ENCODE measurements at regions not wholly inside any gene's neighbourhood (a gene's known extent, or its start where the extent isn't known, plus 50 kb on each side); places are given as distances from the start of the nearest gene placed in this dataset.
"Not testable (repeated sequence)": the region's sequence is repeated elsewhere in the genome, so short reads cannot be mapped to it uniquely, and the experiment has no call there.

GRCh38 chr12:83739607-83740006, 1052.9 kb downstream of the TMTC2 start:
- no peak for DNase-seq (ENCODE audit: low read depth in 2 of 2)

DNA sequence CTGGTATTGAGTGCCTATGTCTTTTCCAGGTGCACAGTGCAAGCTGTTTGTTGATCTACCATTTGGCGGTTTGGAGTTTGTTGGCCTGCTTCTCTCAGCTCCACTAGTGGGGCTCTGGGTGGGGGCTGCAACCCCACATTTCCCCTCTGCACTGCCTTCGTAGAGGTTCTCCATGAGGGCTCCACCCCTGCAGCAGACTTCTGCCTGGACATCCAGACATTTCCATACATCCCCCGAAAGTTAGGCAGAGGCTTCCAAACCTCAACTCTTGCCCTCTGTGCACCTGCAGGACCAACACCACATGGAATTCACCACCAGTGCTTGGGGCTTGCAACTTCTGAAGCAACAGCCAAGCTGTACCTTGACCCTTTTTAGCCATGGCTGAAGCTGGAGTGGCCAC, 1024.1 kb downstream of the TMTC2 start:
- DNase-seq (ENCODE audit: low read depth in 2 of 2), result no peak

- DNase-seq (ENCODE audit: low read depth in 2 of 2), result no peak
These were observed 1023.2 kb downstream of the TMTC2 start for GRCh38 chr12:83709899-83710298.

DNA sequence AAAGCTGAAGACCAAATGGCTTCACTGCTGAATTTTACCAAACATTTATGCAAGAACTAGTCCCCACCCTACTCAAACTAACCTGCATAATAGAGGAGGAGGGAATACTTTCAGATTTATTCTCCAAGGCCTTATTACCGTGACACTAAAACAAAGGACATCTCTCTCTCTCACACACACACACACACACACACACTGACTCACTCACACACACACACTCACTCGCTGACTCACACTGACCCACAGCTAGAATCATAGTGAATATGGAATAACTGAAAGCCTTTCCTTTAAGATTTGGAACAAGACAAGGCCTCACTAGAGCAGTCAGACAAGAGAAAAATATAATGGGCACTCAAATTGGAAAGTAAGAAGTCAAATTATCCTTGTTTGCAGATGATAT, 1014.1 kb downstream of the TMTC2 start:
- DNase-seq (ENCODE audit: low read depth in 2 of 2), result no peak

- not testable (repeated sequence) for DNase-seq (ENCODE audit: low read depth in 2 of 2)
These were observed 1009.6 kb downstream of the TMTC2 start for GRCh38 chr12:83696311-83696710.

DNA sequence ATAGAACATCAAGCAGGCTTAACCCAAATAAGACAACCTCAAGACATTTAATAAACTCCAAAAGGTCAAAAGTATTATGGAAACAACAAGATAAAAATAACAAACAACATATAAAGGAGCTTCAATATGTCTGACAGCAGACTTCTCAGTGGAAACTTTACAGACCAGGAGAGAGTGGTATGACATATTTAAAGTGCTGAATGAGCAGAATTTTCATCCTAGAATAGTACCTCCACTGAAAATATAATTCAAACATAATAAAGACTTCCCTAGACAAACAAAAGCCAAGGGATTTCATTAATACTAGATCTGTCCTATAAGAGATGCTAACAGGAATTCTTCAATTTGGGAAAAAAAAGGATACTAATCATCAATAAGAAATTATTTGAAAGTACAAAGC, 1005.0 kb downstream of the TMTC2 start:
- DNase-seq (ENCODE audit: low read depth in 2 of 2), result no peak

GRCh38 chr12:83690465-83690864, 1003.8 kb downstream of the TMTC2 start:
- DNase-seq (ENCODE audit: low read depth in 2 of 2), result no peak

DNA sequence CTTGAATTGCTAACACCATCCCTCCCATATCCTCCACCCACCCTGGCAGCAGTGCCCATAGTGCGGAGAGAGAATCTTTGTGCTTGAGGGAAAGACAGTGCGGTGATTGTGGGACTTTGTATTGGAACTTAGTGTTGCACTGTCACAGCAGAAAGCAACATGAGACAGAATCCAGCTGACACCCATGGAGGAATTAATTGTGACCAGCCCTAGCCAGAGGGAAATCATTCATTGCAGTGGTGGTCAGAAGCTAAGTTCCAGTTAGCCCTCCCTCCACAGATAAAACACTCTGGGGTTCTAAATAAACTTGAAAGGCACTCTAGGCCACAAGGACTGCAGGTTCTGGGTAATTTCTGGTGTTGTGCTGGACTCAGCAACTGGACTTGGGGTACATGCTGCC, 1002.6 kb downstream of the TMTC2 start:
- no peak for DNase-seq (ENCODE audit: low read depth in 2 of 2)

- DNase-seq (ENCODE audit: low read depth in 2 of 2), result no peak
These were observed 990.1 kb downstream of the TMTC2 start for GRCh38 chr12:83676781-83677295.

DNA sequence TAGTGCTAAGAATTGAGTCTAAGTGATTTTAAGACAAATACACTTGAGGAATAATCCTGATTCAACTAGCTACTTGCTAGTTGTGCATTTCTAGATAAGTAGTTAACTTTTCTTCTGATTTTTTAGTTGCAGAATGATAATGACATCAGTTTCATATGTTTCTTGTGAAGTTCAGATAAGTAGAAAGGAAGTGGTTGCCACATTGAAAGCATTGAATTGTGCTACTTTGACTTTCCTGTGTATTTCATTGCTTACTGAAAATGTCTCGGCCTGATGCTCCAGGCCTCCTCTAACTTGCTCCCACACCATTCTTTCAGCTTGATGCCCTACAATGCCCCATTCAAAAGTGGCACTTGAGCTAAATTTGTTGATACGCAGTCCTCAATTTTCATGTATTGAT, 980.0 kb downstream of the TMTC2 start:
- no peak for DNase-seq (ENCODE audit: low read depth in 2 of 2)

GRCh38 chr12:83665634-83666218, 979.0 kb downstream of the TMTC2 start:
- no peak for DNase-seq (ENCODE audit: low read depth in 2 of 2)

DNA sequence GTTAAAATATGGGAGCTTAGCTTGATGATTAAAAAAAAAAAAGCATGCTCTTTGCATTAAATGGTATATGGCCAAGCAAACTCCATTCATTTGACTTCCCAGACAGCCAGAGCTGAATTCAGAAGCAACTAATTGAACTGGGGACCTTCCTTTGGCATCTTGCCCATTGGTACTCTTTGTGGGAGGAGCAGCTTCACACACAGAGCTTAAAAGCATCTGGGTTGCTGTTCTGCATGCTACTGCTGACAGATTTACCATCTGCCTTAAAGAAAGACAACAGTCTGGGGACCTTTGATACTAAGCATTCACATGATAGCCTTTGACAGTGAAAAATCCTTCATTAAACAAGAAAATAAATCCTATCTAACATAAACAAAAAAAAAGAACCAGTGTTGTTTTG, 977.9 kb downstream of the TMTC2 start:
- DNase-seq (ENCODE audit: low read depth in 2 of 2), result no peak

DNA sequence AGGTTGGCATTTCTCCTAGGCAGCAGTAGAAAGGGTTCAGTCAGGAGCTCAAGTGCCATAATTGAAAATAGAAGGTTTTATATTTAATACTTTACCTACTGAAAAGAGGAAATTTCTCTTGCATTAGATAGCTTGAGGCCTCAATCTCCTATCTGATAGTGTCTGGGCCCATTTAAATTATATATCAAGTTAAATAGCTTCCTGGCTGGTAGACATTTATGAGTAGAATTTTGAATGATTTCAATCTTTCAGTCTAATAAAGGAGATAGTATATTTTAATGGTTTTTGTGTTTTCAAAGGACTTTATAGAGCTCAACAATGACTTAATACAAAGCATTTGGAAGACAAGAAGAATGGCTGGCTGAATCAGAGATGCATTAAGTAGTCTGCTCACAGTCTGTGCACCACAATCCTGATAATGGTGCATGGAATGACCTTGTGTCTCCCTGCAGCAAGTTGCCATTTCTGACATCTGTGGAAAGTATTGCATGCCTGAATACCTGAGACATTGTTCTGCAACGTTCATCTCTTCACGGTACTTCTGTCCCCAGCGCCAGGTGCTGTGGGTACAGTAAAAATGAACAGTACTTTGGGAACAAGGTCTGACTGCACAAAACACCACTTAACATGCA, 974.1 kb downstream of the TMTC2 start:
- DNase-seq (ENCODE audit: low read depth in 2 of 2), result no peak

GRCh38 chr12:83659321-83659720, 972.6 kb downstream of the TMTC2 start:
- DNase-seq (ENCODE audit: low read depth in 2 of 2), result no peak

DNA sequence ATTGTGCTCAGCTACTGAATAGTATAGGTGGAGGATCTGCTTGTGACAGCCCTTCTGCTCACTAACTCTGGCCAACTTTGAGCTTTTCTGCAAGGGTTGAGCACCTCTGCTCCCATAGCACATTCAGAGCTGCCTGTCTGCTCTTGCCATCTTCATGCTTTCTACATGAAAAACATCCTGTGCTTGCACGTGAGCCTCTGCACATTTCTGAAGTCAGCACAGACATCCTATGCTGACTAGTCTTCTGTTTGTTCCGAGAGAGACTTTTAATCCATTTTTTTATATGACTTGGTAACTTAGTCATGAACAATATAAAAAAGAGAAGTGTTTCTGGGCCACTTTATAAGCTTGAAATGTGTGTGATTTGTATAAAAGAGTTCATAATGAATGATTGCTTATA, 969.3 kb downstream of the TMTC2 start:
- DNase-seq (ENCODE audit: low read depth in 2 of 2), result no peak

DNA sequence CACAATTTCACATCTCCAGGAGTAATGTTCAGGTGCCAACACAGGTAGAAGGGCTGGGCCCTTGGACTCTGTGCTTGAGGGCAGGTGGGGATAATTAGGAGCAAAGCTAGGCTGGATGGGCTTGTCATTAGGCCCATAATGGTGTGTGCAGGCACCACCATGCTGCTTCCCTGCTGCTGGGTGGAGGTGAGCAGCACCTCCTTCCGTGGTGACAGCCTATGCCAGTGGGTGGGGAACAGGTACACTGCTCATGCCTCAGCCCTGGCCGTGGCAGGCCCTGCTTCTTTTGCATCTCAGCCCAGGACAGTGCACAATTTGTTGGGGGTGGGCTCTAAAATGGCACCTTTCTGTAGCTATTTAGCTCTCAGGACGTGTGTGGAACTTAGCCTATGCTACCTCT, 955.5 kb downstream of the TMTC2 start:
- no peak for DNase-seq (ENCODE audit: low read depth in 2 of 2)

DNA sequence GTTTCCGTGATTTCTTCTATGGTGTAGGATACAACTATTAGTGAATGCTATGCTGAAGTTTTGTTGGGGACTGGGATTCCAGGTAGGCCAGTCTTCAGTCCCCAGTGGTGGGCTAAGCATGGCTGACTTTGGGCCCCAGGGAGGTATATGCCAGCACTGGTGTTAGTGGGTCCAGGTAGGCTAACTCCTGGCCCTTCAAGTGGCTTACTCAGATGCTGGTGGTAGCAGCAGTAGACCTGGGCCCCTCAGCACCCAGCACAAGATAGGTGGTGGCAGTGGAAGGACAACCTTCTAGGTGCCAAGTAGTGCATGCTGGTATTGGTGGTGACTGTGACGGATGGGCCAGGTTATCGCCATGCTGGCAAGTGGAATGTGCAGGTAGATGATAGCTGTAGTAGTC, 955.1 kb downstream of the TMTC2 start:
- DNase-seq (ENCODE audit: low read depth in 2 of 2), result no peak

DNA sequence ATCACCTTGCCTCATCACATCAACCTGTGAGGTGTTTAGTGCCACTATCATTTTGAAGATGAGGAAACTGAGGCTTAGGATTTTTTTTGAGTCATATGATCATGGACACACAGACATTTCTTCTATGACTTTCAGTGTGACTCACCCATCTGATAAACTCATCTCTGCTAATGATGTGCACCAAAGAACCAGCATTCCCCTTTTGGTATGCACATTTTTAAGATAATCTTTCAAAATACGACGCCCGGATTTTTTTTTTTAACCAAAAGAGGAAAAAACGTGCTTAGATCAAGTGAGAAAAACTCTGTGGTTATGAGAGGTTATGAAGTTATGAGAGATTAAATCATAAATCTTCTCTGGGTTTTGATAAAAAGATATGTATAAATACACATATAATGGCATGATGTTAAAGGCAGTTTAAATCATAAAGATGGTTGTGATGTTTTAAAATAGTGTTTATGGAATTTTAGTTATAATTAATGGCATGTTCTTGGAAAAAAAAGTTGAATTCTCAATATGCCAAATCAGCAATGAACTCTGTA, 948.1 kb downstream of the TMTC2 start:
- no peak for DNase-seq (ENCODE audit: low read depth in 2 of 2)

DNA sequence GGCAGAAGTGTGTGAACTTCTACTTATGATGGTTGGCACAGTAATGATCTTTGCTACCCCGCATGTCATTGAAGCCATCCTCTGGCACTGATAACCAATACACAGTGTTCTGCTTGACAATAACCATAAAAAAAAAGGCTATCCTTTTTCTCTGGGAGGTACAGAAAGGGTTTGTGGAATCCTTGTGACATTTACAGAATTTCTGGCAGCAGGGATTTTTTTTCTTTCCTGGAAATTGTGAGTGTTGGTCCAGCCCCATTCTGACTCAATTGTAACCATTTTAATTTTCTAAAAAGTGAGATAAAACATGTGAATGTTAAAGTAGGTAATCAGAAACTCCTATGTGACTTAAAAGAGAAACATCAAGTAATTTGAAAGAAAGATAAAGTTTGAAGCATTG, 943.8 kb downstream of the TMTC2 start:
- DNase-seq (ENCODE audit: low read depth in 2 of 2), result no peak

DNA sequence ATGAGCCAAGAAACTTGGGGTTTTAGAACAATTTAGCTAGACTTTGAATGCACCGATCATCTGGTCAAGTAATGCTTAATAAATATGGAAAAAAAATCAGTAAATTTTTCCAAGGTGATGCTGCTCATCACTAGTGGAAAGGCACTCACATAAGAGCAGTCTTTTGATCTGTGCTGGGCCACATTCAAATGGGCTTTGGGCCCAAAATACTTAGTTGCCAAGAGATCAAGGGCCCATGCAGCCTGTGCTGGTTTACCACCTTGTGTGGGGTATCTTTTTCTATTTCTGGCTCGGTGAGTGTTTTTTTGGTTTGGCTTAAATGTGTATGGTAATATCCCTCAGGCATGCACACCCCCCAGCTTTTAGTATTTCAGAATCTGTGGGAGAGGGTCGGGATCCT, 943.2 kb downstream of the TMTC2 start:
- DNase-seq (ENCODE audit: low read depth in 2 of 2), result no peak

- DNase-seq (ENCODE audit: low read depth in 2 of 2), result no peak
These were observed 935.5 kb downstream of the TMTC2 start for GRCh38 chr12:83622205-83622604.

GRCh38 chr12:83619973-83620372, 933.3 kb downstream of the TMTC2 start:
- no peak for DNase-seq (ENCODE audit: low read depth in 2 of 2)

- DNase-seq (ENCODE audit: low read depth in 2 of 2), result no peak
These were observed 928.4 kb downstream of the TMTC2 start for GRCh38 chr12:83615152-83615551.

Data from dermis microvascular lymphatic vessel endothelial cell (primary cell).